Activated CD4-positive, alpha-beta T cell treated with anti-CD3 and anti-CD28 coated beads for 48 hours (primary cell): ENCODE measurements at regions not wholly inside any gene's neighbourhood (a gene's known extent, or its start where the extent isn't known, plus 50 kb on each side); places are given as distances from the start of the nearest gene placed in this dataset.
A peak's percentile ranks its signal among the peaks of the same experiment; 100 is the strongest.
"Not testable (repeated sequence)": the region's sequence is repeated elsewhere in the genome, so short reads cannot be mapped to it uniquely, and the experiment has no call there.

Source experiments
- DNase-seq: peaks from one replicate; pipeline ENCODE4 v3.0.0-alpha.2; 2020

DNA sequence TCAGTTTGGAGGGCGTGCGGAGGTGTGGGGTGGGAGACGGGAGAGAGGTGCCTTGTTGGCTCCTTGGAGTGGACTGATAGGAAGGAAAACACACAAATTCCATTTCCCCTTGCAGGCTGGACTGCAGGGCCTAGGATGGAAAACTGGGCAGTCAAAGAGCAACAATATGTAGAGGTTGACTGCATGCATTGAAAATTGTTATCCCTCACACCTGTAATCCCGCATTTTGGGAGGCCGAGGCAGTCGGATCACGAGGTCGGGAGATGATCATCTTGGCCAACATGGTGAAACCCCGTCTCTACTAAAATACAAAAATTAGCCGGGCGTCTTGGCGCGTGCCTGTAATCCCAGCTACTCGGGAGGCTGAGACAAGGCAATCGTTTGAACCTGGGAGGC is 128.2 kb downstream of the PPIAL4G start:
- no peak for DNase-seq

- DNase-seq = no peak
Measured at GRCh38 chr1:148354284-148354912, 128.7 kb downstream of the PPIAL4G start.

GRCh38 chr1:148353461-148354283 is 129.4 kb downstream of the PPIAL4G start:
- peak; percentile 54 for DNase-seq

DNA sequence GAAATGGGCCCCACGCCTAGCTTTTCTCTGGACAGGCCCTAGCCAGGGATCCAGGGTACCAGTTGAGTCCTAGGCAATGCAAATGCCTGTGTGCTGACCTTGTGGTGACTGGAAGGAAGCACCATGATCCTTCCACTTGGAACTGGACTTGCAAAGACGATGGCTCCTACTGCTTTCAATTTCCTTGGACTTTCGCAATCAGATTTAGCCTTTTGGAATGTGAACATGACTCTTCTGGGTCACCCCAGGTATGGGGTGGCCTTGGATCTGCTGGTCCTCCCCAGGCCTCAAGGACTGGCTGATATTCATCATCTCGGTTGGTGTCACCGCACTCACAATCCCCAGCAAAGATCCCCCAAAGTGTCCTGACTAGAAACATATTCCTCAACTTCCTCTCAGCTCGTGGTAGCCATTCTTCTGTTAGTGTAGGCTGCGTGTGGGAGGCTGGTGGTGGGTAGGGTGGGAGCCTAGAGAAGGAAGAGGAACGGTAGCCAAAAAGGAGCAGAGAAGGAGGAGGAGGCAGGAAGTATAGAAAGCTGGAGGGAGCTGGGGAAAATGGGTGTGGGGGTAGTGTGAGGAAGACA is 130.5 kb downstream of the PPIAL4G start:
- no peak for DNase-seq

DNA sequence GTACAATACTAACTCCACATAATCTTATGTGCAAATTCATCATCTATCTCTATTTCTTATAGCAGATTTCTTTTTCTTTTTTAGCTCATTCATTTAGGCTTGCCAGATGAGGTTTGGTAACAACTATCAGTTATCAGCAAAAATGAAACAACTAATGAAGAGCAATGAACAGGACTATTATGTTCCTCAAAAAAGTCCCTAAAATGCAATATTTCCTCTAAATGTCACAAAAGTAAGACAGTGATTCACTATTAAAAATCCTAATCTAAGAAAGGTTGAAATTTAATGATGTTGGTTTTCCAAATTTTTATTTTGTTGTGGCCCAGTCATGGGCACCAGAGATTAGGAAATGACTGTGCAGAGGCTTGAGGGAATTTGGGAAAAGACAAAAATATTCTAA is 135.3 kb downstream of the PPIAL4G start:
- DNase-seq = no peak

- DNase-seq = peak; percentile 38
Measured at GRCh38 chr1:148345659-148346151, 137.4 kb downstream of the PPIAL4G start.

DNA sequence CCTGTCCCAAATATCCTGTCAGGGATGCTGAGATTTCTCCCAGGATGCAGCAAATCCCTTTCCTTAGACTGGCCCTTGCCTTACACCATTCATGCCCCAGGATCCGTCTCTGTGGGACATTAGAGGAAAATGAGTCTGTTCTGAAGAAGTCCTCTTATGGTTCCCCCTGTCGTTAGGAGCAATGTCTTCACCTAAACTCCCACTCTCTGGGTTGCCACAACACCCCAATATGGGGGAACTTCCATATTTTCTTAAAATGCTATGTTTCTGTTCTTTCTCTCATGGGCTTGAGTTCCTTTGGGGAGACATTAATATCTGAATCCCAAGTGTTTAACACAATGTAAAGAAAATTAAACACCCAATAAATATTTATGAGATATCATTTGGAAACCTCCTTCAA is 138.5 kb downstream of the PPIAL4G start:
- not testable (repeated sequence) for DNase-seq

DNA sequence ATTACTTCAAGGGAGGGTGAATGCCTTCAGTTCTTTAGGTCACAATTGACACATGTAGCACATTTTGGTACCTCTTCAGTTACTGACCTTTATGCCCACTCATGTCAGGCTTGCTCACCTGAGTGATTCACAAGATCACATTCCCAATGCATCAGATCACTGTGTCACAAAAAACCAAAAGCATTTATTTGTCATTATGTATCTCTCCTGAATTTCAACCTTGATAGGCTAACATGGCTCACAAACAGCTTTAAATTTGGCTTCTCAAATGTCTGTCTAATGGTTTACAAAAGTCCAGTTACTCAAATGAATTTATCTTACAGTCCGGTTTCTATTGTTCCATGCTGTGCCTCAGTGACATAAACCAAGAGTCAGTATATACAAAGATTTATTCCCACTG is 141.4 kb downstream of the PPIAL4G start:
- not testable (repeated sequence) for DNase-seq

- not testable (repeated sequence) for DNase-seq
Measured at GRCh38 chr1:148336121-148336918, 146.8 kb downstream of the PPIAL4G start.

GRCh38 chr1:148334339-148335130 is 148.6 kb downstream of the PPIAL4G start:
- peak; percentile 87 for DNase-seq

- DNase-seq = no peak
Measured at GRCh38 chr1:148333875-148334338, 149.2 kb downstream of the PPIAL4G start.

- DNase-seq = no peak
Measured at GRCh38 chr1:148328884-148329283, 154.2 kb downstream of the PPIAL4G start.

- DNase-seq = not testable (repeated sequence)
Measured at GRCh38 chr1:148325031-148325430, 158.1 kb downstream of the PPIAL4G start.

- DNase-seq = not testable (repeated sequence)
Measured at GRCh38 chr1:148324465-148324864, 158.6 kb downstream of the PPIAL4G start.

- DNase-seq = not testable (repeated sequence)
Measured at GRCh38 chr1:148320079-148320478, 163.0 kb downstream of the PPIAL4G start.

GRCh38 chr1:148318904-148319242 is 164.2 kb downstream of the PPIAL4G start:
- peak; percentile 25 for DNase-seq

GRCh38 chr1:148318123-148318903 is 164.8 kb downstream of the PPIAL4G start:
- peak; percentile 82 for DNase-seq

DNA sequence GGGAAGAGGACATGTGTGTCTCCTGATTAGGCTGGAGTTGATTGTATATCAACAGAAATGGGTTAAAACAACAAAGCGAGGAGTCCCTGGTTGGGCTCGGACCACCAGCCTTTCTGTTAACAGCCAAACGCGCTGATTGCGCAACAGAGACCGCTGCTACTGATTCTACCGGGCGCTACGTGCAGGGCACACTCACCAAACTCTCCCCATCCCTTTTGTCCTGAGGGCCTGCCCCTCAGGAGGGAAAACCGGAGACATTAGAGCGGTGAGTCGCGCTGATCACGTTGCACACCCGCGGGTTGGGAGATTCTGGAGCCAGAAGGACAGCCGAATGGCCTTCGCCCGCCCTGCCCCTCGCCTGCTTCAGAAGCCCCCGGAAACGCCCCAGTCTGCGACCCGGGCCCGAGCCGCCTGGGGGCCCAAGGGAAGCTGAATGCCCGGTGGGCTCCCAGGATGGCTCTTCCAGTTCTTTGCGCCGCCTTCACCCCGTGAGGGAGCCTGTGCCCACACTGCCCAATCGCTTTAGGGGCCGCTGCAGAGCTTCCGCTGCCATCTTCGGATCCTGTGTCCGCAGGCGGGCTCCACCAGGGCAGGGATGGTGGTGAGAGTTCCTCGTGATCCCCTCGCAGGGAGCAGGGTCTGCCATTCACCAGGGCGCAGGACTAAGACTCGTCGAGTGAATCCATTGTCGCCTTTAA is 165.4 kb upstream of the NBPF11 start:
- DNase-seq = no peak

DNA sequence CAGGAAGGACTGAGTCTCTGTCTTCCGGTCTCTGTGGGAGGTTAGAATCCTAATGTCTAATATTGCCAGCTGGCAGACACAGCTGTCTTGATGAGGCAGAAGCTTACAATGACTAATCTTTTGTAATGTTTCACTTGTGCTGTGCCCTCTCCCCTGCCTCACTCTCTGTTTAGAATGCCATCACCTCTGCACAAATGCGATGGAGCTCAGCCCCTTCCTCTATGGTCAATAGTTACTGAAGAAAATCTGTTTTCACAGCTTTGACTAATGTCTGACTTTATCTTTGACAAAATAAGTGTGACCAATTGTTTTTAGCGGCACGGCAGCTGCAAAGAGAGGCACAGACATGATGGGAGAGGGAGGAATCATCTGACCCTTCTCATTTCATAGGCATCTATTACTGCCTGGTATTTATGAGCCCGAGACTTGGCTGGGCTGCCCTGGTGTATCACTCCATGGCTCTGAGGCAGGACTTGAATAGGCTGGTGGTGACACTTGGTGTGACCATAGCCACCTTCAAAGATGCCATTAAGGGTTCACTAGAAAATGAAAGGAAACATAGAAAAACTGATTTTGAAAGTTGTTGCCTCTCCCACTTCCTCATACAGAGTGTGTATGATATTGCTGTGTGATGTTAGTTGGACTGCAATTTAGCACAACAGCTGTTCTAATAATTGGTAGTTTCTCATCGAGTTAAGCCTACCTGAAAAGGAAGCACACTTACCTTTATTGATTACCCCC is 163.2 kb upstream of the NBPF11 start:
- DNase-seq = no peak

DNA sequence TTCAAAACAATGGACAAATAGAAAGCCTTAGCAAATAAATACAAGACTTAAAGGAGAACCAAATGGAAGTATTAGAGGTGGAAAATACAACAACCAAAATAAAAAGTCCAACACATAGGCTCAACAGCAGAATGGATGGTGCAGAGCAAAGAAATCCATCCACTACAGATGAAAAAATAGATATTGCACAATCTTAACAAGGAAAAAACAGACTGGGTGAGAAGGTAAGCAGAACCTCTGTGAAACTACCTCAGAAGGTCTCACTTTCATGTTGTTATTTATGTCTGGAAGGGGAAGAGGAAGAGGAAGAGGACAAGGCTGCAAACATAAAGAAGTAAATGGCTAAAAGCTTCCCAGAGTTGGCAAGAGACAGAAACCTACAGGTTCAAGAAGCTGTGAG is 158.7 kb upstream of the NBPF11 start:
- no peak for DNase-seq
